Lung (tissue), 11 donors: ENCODE measurements at regions not wholly inside any gene's neighbourhood (a gene's known extent, or its start where the extent isn't known, plus 50 kb on each side); places are given as distances from the start of the nearest gene placed in this dataset.

Experiments
- ATAC-seq: fragments of 200-7000 bp; cut with Tn5 transposase; one replicate; pipeline ENCODE4 v1.9.1; 2020; ENCODE audit warnings: moderate number of reproducible peaks; ENCODE audit not compliant: insufficient read depth, low FRiP score
- DNase-seq, 3 donors: peaks; one replicate each; pipeline ENCODE4 v3.0.0-alpha.2; 2013 to 2017
- H3K27ac ChIP-seq, 2 donors: one replicate each; pipeline ENCODE4 v1.5.1; 2013; ENCODE audit warnings: mild to moderate bottlenecking in 2 of 2, moderate library complexity in 2 of 2, control low read depth in 1 of 2, inconsistent platforms in 1 of 2, low read depth in 1 of 2, low read length in 1 of 2
- H3K27me3 ChIP-seq, 3 donors: one replicate each; pipeline ENCODE4 v1.5.1; 2013; ENCODE audit warnings: low read length in 2 of 3; ENCODE audit not compliant: control insufficient read depth in 3 of 3, insufficient read depth in 3 of 3
- H3K36me3 ChIP-seq, 4 donors: one replicate each; pipeline ENCODE4 v1.5.1; 2013; ENCODE audit warnings: low read length in 4 of 4, mild to moderate bottlenecking in 1 of 4, moderate library complexity in 1 of 4; ENCODE audit not compliant: control insufficient read depth in 4 of 4, insufficient read depth in 4 of 4
- H3K4me1 ChIP-seq, 5 donors: one replicate each; pipeline ENCODE4 v1.5.1; 2013; ENCODE audit warnings: low read length in 5 of 5, mild to moderate bottlenecking in 2 of 5, moderate library complexity in 1 of 5; ENCODE audit not compliant: control insufficient read depth in 5 of 5, insufficient read depth in 5 of 5
- H3K4me3 ChIP-seq: one replicate; pipeline ENCODE4 v1.5.1; 2013; ENCODE audit warnings: mild to moderate bottlenecking, control low read depth, moderate library complexity
- H3K9ac ChIP-seq, 2 donors: one replicate each; pipeline ENCODE4 v1.5.1; 2013; ENCODE audit warnings: low read length in 2 of 2, control low read depth in 1 of 2; ENCODE audit not compliant: insufficient read depth in 1 of 2
- H3K9me3 ChIP-seq, 4 donors: one replicate each; pipeline ENCODE4 v1.5.1; 2013; ENCODE audit warnings: low read length in 3 of 4, mild to moderate bottlenecking in 1 of 4, moderate library complexity in 1 of 4; ENCODE audit not compliant: control insufficient read depth in 4 of 4, insufficient read depth in 3 of 4
- CTCF ChIP-seq: IDR thresholded peaks from 2 replicates; pipeline ENCODE4 v1.5.1; 2012; ENCODE audit warnings: mild to moderate bottlenecking; ENCODE audit errors: control extremely low read depth, extremely low read depth
- WGBS, 2 donors: extraction: QIAGEN DNeasy Blood & Tissue Kit; methylation state at CpG; one replicate each; pipeline ENCODE4 v1.1.7; 2013; 5-methylcytosine and 5-hydroxymethylcytosine counted together
- donor health status: control.
- donor health status: control.
- donor health status: Bipolar disorder and iron deficiency.
- donor health status: healthy.
- donor health status: DM: yes; HTN: yes; CAD: no.

GRCh38 chr3:124396339-124396950, 333.8 kb upstream of the UMPS start:
- H3K36me3 ChIP-seq = peaks cover 0 to 11% (median 9%) of the 10 kb centered on the region in 4 donors
- H3K27ac ChIP-seq = no peak overlapping the region
- whole genome bisulfite sequencing, 2 donors = 87 to 88% methylated on average over 5 of the region's 5 CpGs
- H3K4me1 ChIP-seq = peaks cover 0 to 12% (median 3%) of the 10 kb centered on the region in 5 donors
- no peaks in the 10 kb centered on the region for H3K9me3 ChIP-seq
- TF ChIP-seq CTCF = no peak
- no peak overlapping the region for H3K9ac ChIP-seq
- H3K4me3 ChIP-seq = no peak overlapping the region
- no peaks in the 10 kb centered on the region for H3K27me3 ChIP-seq
- ATAC-seq = no peak
- DNase-seq = no peak

GRCh38 chr3:124397088-124397487, 333.2 kb upstream of the UMPS start:
- H3K27ac ChIP-seq = no peak overlapping the region
- H3K9me3 ChIP-seq = no peaks in the 10 kb centered on the region
- no peak overlapping the region for H3K9ac ChIP-seq
- H3K36me3 ChIP-seq = peaks cover 0 to 11% (median 9%) of the 10 kb centered on the region in 4 donors
- H3K4me1 ChIP-seq = peaks cover 0 to 12% (median 3%) of the 10 kb centered on the region in 5 donors
- 90 to 91% methylated on average over 4 of the region's 4 CpGs for WGBS, 2 donors
- DNase-seq (no peak), ATAC-seq (no peak)
- H3K27me3 ChIP-seq = no peaks in the 10 kb centered on the region
- TF ChIP-seq CTCF = no peak
- H3K4me3 ChIP-seq = no peak overlapping the region

GRCh38 chr3:124398594-124398993, 331.7 kb upstream of the UMPS start:
- no peak overlapping the region for H3K4me3 ChIP-seq
- no peak for ATAC-seq
- DNase-seq = no peak
- H3K4me1 ChIP-seq = peaks cover 0 to 12% (median 3%) of the 10 kb centered on the region in 5 donors
- H3K27ac ChIP-seq = no peak overlapping the region
- H3K27me3 ChIP-seq = no peaks in the 10 kb centered on the region
- H3K36me3 ChIP-seq = peaks cover 0 to 11% (median 9%) of the 10 kb centered on the region in 4 donors
- no peaks in the 10 kb centered on the region for H3K9me3 ChIP-seq
- H3K9ac ChIP-seq = no peak overlapping the region
- WGBS, 2 donors = 91 to 92% methylated on average over 7 of the region's 7 CpGs
- no peak for TF ChIP-seq CTCF

- WGBS, 2 donors = 85 to 88% methylated on average over 2 of the region's 2 CpGs
- no peak for ATAC-seq
- no peak for DNase-seq
- Histone ChIP-seq H3K9me3 (no peaks in the 10 kb centered on the region), H3K27ac (no peak overlapping the region), H3K9ac (no peak overlapping the region), H3K27me3 (no peaks in the 10 kb centered on the region), H3K4me3 (no peak overlapping the region), H3K36me3 (peaks cover 0 to 17% (median 5%) of the 10 kb centered on the region in 4 donors), H3K4me1 (peaks cover 0 to under 1% (median 0%) of the 10 kb centered on the region in 5 donors)
- no peak for TF ChIP-seq CTCF
Measured at GRCh38 chr3:124401843-124402242, 328.4 kb upstream of the UMPS start.
